ENCODE measurements at regions not wholly inside any gene's neighbourhood (a gene's known extent, or its start where the extent isn't known, plus 50 kb on each side); places are given as distances from the start of the nearest gene placed in this dataset.

GRCh38 chr3:159486580-159486979 is 502.1 kb upstream of the IL12A start:
- no peak for TF ChIP-seq CTCF (IDR thresholded peaks at IDR 0.05; ENCODE audit: control extremely low read depth, extremely low read depth)
- no peaks in the 10 kb centered on the region for H3K27me3 ChIP-seq (ENCODE audit: control insufficient read depth in 3 of 3, insufficient read depth in 3 of 3, low read length in 2 of 3)
- H3K9me3 ChIP-seq (ENCODE audit: control insufficient read depth in 4 of 4, insufficient read depth in 3 of 4, low read length in 3 of 4) = peaks cover 0 to 11% (median 2%) of the 10 kb centered on the region in 4 donors
- no peak overlapping the region for H3K27ac ChIP-seq (ENCODE audit: low read depth in 1 of 2, low read length in 1 of 2)
- no peak overlapping the region for H3K4me3 ChIP-seq
- 47 to 74% methylated on average over 2 of the region's 2 CpGs for WGBS, 2 donors
- no peak overlapping the region for H3K9ac ChIP-seq (ENCODE audit: insufficient read depth in 1 of 2, low read length in 2 of 2)
- no peaks in the 10 kb centered on the region for H3K36me3 ChIP-seq (ENCODE audit: control insufficient read depth in 4 of 4, insufficient read depth in 4 of 4, low read length in 4 of 4)
- DNase-seq (no peak), ATAC-seq (ENCODE audit: insufficient read depth, low FRiP score) (no peak)
- H3K4me1 ChIP-seq (ENCODE audit: control insufficient read depth in 5 of 5, insufficient read depth in 5 of 5, low read length in 5 of 5) = no peaks in the 10 kb centered on the region

- H3K27ac ChIP-seq (ENCODE audit: low read depth in 1 of 2, low read length in 1 of 2) = no peak overlapping the region
- no peak for ATAC-seq (ENCODE audit: insufficient read depth, low FRiP score)
- H3K27me3 ChIP-seq (ENCODE audit: control insufficient read depth in 3 of 3, insufficient read depth in 3 of 3, low read length in 2 of 3) = no peaks in the 10 kb centered on the region
- H3K9ac ChIP-seq (ENCODE audit: insufficient read depth in 1 of 2, low read length in 2 of 2) = no peak overlapping the region
- TF ChIP-seq CTCF (IDR thresholded peaks at IDR 0.05; ENCODE audit: control extremely low read depth, extremely low read depth) = no peak
- H3K36me3 ChIP-seq (ENCODE audit: control insufficient read depth in 4 of 4, insufficient read depth in 4 of 4, low read length in 4 of 4) = no peaks in the 10 kb centered on the region
- no peak overlapping the region for H3K4me3 ChIP-seq
- peaks cover 0 to 11% (median 2%) of the 10 kb centered on the region in 4 donors for H3K9me3 ChIP-seq (ENCODE audit: control insufficient read depth in 4 of 4, insufficient read depth in 3 of 4, low read length in 3 of 4)
- DNase-seq = no peak
- no peaks in the 10 kb centered on the region for H3K4me1 ChIP-seq (ENCODE audit: control insufficient read depth in 5 of 5, insufficient read depth in 5 of 5, low read length in 5 of 5)
- 52 to 58% methylated on average over 2 of the region's 2 CpGs for WGBS, 2 donors
Observed at GRCh38 chr3:159487304-159487703, 501.3 kb upstream of the IL12A start.

- H3K9ac ChIP-seq (ENCODE audit: insufficient read depth in 1 of 2, low read length in 2 of 2) = no peak overlapping the region
- no peak for TF ChIP-seq CTCF (IDR thresholded peaks at IDR 0.05; ENCODE audit: control extremely low read depth, extremely low read depth)
- no peaks in the 10 kb centered on the region for H3K36me3 ChIP-seq (ENCODE audit: control insufficient read depth in 4 of 4, insufficient read depth in 4 of 4, low read length in 4 of 4)
- no peak overlapping the region for H3K4me3 ChIP-seq
- no peak for DNase-seq
- 85 to 87% methylated on average over 2 of the region's 2 CpGs for WGBS, 2 donors
- no peaks in the 10 kb centered on the region for H3K4me1 ChIP-seq (ENCODE audit: control insufficient read depth in 5 of 5, insufficient read depth in 5 of 5, low read length in 5 of 5)
- peaks cover 0 to 11% (median 2%) of the 10 kb centered on the region in 4 donors for H3K9me3 ChIP-seq (ENCODE audit: control insufficient read depth in 4 of 4, insufficient read depth in 3 of 4, low read length in 3 of 4)
- no peak overlapping the region for H3K27ac ChIP-seq (ENCODE audit: low read depth in 1 of 2, low read length in 1 of 2)
- no peaks in the 10 kb centered on the region for H3K27me3 ChIP-seq (ENCODE audit: control insufficient read depth in 3 of 3, insufficient read depth in 3 of 3, low read length in 2 of 3)
- ATAC-seq (ENCODE audit: insufficient read depth, low FRiP score) = no peak
Observed at GRCh38 chr3:159488602-159489001, 500.0 kb upstream of the IL12A start.

DNA sequence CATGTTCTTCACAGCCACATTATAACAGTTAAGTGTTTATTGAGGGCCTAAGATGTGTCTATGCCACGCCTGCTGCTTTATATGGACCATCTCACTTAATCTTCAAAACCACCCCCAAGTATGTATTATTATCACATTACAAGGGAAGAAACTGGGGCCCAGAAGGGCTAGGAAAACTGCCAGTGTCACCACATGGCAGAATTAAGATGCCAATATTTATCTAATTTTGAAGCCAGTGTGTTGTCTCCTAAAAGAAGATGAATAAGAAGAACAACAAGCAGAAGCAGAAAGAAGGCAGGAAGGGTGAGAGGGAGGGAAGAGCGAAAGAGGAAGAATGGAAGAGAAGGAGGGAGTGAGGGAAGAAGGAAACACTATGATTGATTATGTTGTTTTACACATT is 491.3 kb upstream of the IL12A start:
- no peak overlapping the region for H3K4me3 ChIP-seq
- no peaks in the 10 kb centered on the region for H3K36me3 ChIP-seq (ENCODE audit: control insufficient read depth in 4 of 4, insufficient read depth in 4 of 4, low read length in 4 of 4)
- H3K27me3 ChIP-seq (ENCODE audit: control insufficient read depth in 3 of 3, insufficient read depth in 3 of 3, low read length in 2 of 3) = no peaks in the 10 kb centered on the region
- H3K4me1 ChIP-seq (ENCODE audit: control insufficient read depth in 5 of 5, insufficient read depth in 5 of 5, low read length in 5 of 5) = no peaks in the 10 kb centered on the region
- no peak overlapping the region for H3K27ac ChIP-seq (ENCODE audit: low read depth in 1 of 2, low read length in 1 of 2)
- ATAC-seq (ENCODE audit: insufficient read depth, low FRiP score) = no peak
- DNase-seq = no peak
- H3K9me3 ChIP-seq (ENCODE audit: control insufficient read depth in 4 of 4, insufficient read depth in 3 of 4, low read length in 3 of 4) = no peaks in the 10 kb centered on the region
- WGBS, 2 donors = 64 to 88% methylated on average over 1 to 2 of the region's 2 CpGs
- no peak for TF ChIP-seq CTCF (IDR thresholded peaks at IDR 0.05; ENCODE audit: control extremely low read depth, extremely low read depth)
- H3K9ac ChIP-seq (ENCODE audit: insufficient read depth in 1 of 2, low read length in 2 of 2) = no peak overlapping the region
